Stimulated activated naive B cell treated with anti-CD40 and anti-IgM and Interleukin-4, amounts not matched to agents 10 μg/mL and 1 μg/mL and 100 μg/mL, for 72 hours (primary cell): ENCODE measurements at regions not wholly inside any gene's neighbourhood (a gene's known extent, or its start where the extent isn't known, plus 50 kb on each side); places are given as distances from the start of the nearest gene placed in this dataset.

Experiments used
- ATAC-seq, 2 donors: fragments of 150-1000 bp; cut with Tn5 transposase; replicated peaks; 2 replicates each; pipeline ENCODE4 v1.10.0; 2021; ENCODE audit warnings: moderate library complexity in 1 of 2
- DNase-seq: peaks from one replicate; pipeline ENCODE4 v3.0.0; 2021
- H3K27ac Mint-ChIP-seq: one replicate; pipeline ENCODE4 v1.8.0; 2022; ENCODE audit warnings: mild to moderate bottlenecking, mixed read lengths
- H3K27me3 Mint-ChIP-seq, 2 donors: one replicate each; pipeline ENCODE4 v1.8.0; 2022; ENCODE audit warnings: mixed read lengths in 2 of 2
- H3K36me3 Mint-ChIP-seq, 2 donors: one replicate each; pipeline ENCODE4 v1.8.0; 2022; ENCODE audit warnings: mixed read lengths in 2 of 2, mild to moderate bottlenecking in 1 of 2
- H3K4me1 Mint-ChIP-seq, 2 donors: one replicate each; pipeline ENCODE4 v1.8.0; 2022; ENCODE audit warnings: mixed read lengths in 2 of 2, mild to moderate bottlenecking in 1 of 2
- H3K4me3 Mint-ChIP-seq, 2 donors: one replicate each; pipeline ENCODE4 v1.8.0; 2022; ENCODE audit warnings: mild to moderate bottlenecking in 2 of 2, mixed read lengths in 2 of 2, moderate library complexity in 1 of 2
- H3K9me3 Mint-ChIP-seq, 2 donors: one replicate each; pipeline ENCODE4 v1.8.0; 2022; ENCODE audit warnings: mixed read lengths in 2 of 2, mild to moderate bottlenecking in 1 of 2

- peaks cover 29 to 64% of the 10 kb centered on the region in 2 donors for H3K4me1 Mint-ChIP-seq
These were observed 91.6 kb downstream of the DDIT4L start for GRCh38 chr4:100098681-100099080.

GRCh38 chr4:100098011-100098545, 92.2 kb downstream of the DDIT4L start:
- Mint-ChIP-seq H3K36me3 (no peaks in the 10 kb centered on the region), H3K4me1 (peaks cover 30 to 70% of the 10 kb centered on the region in 2 donors), H3K27ac (no peak overlapping the region), H3K9me3 (no peaks in the 10 kb centered on the region), H3K27me3 (no peaks in the 10 kb centered on the region), H3K4me3 (no peak overlapping the region)
- no peak for ATAC-seq
- DNase-seq, result no peak

More at GRCh38 chr4:100098681-100099080, 91.6 kb downstream of the DDIT4L start:
- Mint-ChIP-seq H3K27me3 (no peaks in the 10 kb centered on the region), H3K27ac (no peak overlapping the region), H3K36me3 (no peaks in the 10 kb centered on the region), H3K9me3 (no peaks in the 10 kb centered on the region), H3K4me3 (no peak overlapping the region)
- no peak for ATAC-seq
- no peak for DNase-seq

- peak; percentile 74 to 78 for ATAC-seq
- Mint-ChIP-seq H3K36me3 (no peaks in the 10 kb centered on the region), H3K9me3 (no peaks in the 10 kb centered on the region), H3K4me1 (peaks cover 30 to 65% of the 10 kb centered on the region in 2 donors), H3K27ac (peak overlapping the region; percentile 81), H3K4me3 (peak overlapping the region; percentile 46), H3K27me3 (no peaks in the 10 kb centered on the region)
- peak; percentile 18 for DNase-seq
These were observed 94.3 kb downstream of the DDIT4L start for GRCh38 chr4:100095729-100096595.

GRCh38 chr4:100093091-100093866, 97.0 kb downstream of the DDIT4L start:
- peak overlapping the region; percentile 88 for H3K27ac Mint-ChIP-seq
- DNase-seq (peak; percentile 90), ATAC-seq (peak; percentile 98 to 99)
- H3K4me1 Mint-ChIP-seq, result peaks cover 20 to 46% of the 10 kb centered on the region in 2 donors
- no peaks in the 10 kb centered on the region for H3K36me3 Mint-ChIP-seq
- peak overlapping the region; percentile 52 to 68 for H3K4me3 Mint-ChIP-seq
- peaks cover 6 to 7% of the 10 kb centered on the region in 2 donors for H3K27me3 Mint-ChIP-seq
- no peaks in the 10 kb centered on the region for H3K9me3 Mint-ChIP-seq

GRCh38 chr4:100087743-100088142, 102.5 kb downstream of the DDIT4L start:
- H3K27ac Mint-ChIP-seq, result no peak overlapping the region

GRCh38 chr4:100086766-100087431, 103.4 kb downstream of the DDIT4L start:
- no peak overlapping the region for H3K27ac Mint-ChIP-seq
- ATAC-seq (no peak), DNase-seq (no peak)
- H3K9me3 Mint-ChIP-seq, result peaks cover 0 to 3% of the 10 kb centered on the region in 2 donors
- peaks cover 0 to 4% of the 10 kb centered on the region in 2 donors for H3K36me3 Mint-ChIP-seq
- H3K4me3 Mint-ChIP-seq, result no peak overlapping the region
- H3K4me1 Mint-ChIP-seq, result peaks cover 16 to 21% of the 10 kb centered on the region in 2 donors
- peaks cover 6 to 7% of the 10 kb centered on the region in 2 donors for H3K27me3 Mint-ChIP-seq

More at GRCh38 chr4:100087743-100088142, 102.5 kb downstream of the DDIT4L start:
- no peak overlapping the region for H3K4me3 Mint-ChIP-seq
- H3K9me3 Mint-ChIP-seq, result peaks cover 0 to 3% of the 10 kb centered on the region in 2 donors
- peaks cover 13 to 19% of the 10 kb centered on the region in 2 donors for H3K4me1 Mint-ChIP-seq
- H3K27me3 Mint-ChIP-seq, result peaks cover 6 to 7% of the 10 kb centered on the region in 2 donors
- peaks cover 0 to 4% of the 10 kb centered on the region in 2 donors for H3K36me3 Mint-ChIP-seq
- no peak for DNase-seq
- ATAC-seq, result no peak

- DNase-seq (no peak), ATAC-seq (peak; percentile 53 to 67)
- Mint-ChIP-seq H3K27ac (peak overlapping the region; percentile 31), H3K27me3 (peaks cover 2 to 5% of the 10 kb centered on the region in 2 donors), H3K36me3 (peaks cover 0 to 4% of the 10 kb centered on the region in 2 donors), H3K4me1 (peaks cover 16 to 21% of the 10 kb centered on the region in 2 donors), H3K9me3 (peaks cover 0 to 3% of the 10 kb centered on the region in 2 donors), H3K4me3 (peak overlapping the region in 1 of 2 donors; percentile 1)
These were observed 105.4 kb downstream of the DDIT4L start for GRCh38 chr4:100084892-100085291.

- Mint-ChIP-seq H3K9me3 (peaks cover 0 to 3% of the 10 kb centered on the region in 2 donors), H3K27ac (no peak overlapping the region), H3K27me3 (peaks cover 7 to 15% of the 10 kb centered on the region in 2 donors), H3K4me1 (peaks cover 20 to 30% of the 10 kb centered on the region in 2 donors), H3K4me3 (no peak overlapping the region), H3K36me3 (peaks cover 0 to 4% of the 10 kb centered on the region in 2 donors)
- ATAC-seq (peak; percentile 60 to 64), DNase-seq (no peak)
These were observed 107.0 kb downstream of the DDIT4L start for GRCh38 chr4:100083289-100083688.

GRCh38 chr4:100082852-100083251, 107.4 kb downstream of the DDIT4L start:
- peak; percentile 73 to 75 for ATAC-seq
- H3K9me3 Mint-ChIP-seq, result peaks cover 0 to 3% of the 10 kb centered on the region in 2 donors
- H3K4me1 Mint-ChIP-seq, result peaks cover 20 to 30% of the 10 kb centered on the region in 2 donors
- no peak overlapping the region for H3K27ac Mint-ChIP-seq
- DNase-seq, result no peak
- H3K27me3 Mint-ChIP-seq, result peaks cover 7 to 15% of the 10 kb centered on the region in 2 donors
- peaks cover 0 to 4% of the 10 kb centered on the region in 2 donors for H3K36me3 Mint-ChIP-seq
- H3K4me3 Mint-ChIP-seq, result no peak overlapping the region

GRCh38 chr4:100081491-100081890, 108.8 kb downstream of the DDIT4L start:
- Mint-ChIP-seq H3K27ac (no peak overlapping the region), H3K4me3 (no peak overlapping the region), H3K9me3 (peaks cover 0 to 3% of the 10 kb centered on the region in 2 donors), H3K4me1 (peaks cover 16 to 30% of the 10 kb centered on the region in 2 donors), H3K27me3 (peaks cover 7 to 15% of the 10 kb centered on the region in 2 donors), H3K36me3 (no peaks in the 10 kb centered on the region)
- DNase-seq, result no peak
- no peak for ATAC-seq

- no peaks in the 10 kb centered on the region for H3K9me3 Mint-ChIP-seq
- H3K27ac Mint-ChIP-seq, result no peak overlapping the region
- no peak for DNase-seq
- H3K4me1 Mint-ChIP-seq, result peaks cover 13 to 23% of the 10 kb centered on the region in 2 donors
- peaks cover 16 to 29% of the 10 kb centered on the region in 2 donors for H3K27me3 Mint-ChIP-seq
- no peak for ATAC-seq
- H3K36me3 Mint-ChIP-seq, result no peaks in the 10 kb centered on the region
- H3K4me3 Mint-ChIP-seq, result no peak overlapping the region
These were observed 111.0 kb downstream of the DDIT4L start for GRCh38 chr4:100079264-100079663.

GRCh38 chr4:100076753-100077152, 113.5 kb downstream of the DDIT4L start:
- DNase-seq, result no peak
- H3K9me3 Mint-ChIP-seq, result no peaks in the 10 kb centered on the region
- no peak overlapping the region for H3K4me3 Mint-ChIP-seq
- peaks cover 5 to 9% of the 10 kb centered on the region in 2 donors for H3K4me1 Mint-ChIP-seq
- peaks cover 16 to 31% of the 10 kb centered on the region in 2 donors for H3K27me3 Mint-ChIP-seq
- H3K27ac Mint-ChIP-seq, result no peak overlapping the region
- H3K36me3 Mint-ChIP-seq, result no peaks in the 10 kb centered on the region
- ATAC-seq, result peak in 1 of 2 donors; percentile 31

GRCh38 chr4:100075486-100076270, 114.6 kb downstream of the DDIT4L start:
- Mint-ChIP-seq H3K4me1 (peaks cover 4 to 9% of the 10 kb centered on the region in 2 donors), H3K36me3 (no peaks in the 10 kb centered on the region), H3K4me3 (no peak overlapping the region), H3K9me3 (no peaks in the 10 kb centered on the region), H3K27me3 (peaks cover 25 to 36% of the 10 kb centered on the region in 2 donors), H3K27ac (no peak overlapping the region)
- ATAC-seq (no peak), DNase-seq (no peak)
